ENCODE measurements at regions not wholly inside any gene's neighbourhood (a gene's known extent, or its start where the extent isn't known, plus 50 kb on each side); places are given as distances from the start of the nearest gene placed in this dataset.

- intact Hi-C loops (cut with DNase I) = loop anchor here (5.0 kb wide), 1 partner anchor 382 kb away; the partner anchor contains the start of gene IRF2BP2
- DNase-seq (ENCODE audit: low spot score) = peak; percentile 67
Measured at GRCh38 chr1:234994436-234995295, 134.0 kb downstream of the TOMM20 start.

DNA sequence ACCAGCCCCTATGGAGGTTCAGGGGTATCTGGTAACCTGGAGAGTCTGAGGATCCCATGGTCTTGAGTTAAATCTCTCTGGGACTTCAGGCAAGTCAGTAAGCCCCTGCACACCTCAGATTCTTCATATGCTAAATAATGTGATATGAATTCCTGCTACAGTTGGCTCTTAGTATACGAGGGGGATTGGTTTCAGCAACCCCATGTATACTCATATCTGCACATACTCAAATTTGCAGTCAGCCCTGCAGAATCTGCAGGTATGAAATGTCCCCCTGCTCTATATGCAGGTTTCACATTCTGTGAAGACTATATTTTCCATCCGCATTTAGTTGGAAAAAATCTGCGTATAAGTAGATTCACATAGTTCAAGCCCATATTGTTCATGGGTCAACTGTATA, 136.6 kb downstream of the TOMM20 start:
- no peak for DNase-seq (ENCODE audit: low spot score)
- intact Hi-C loops (cut with DNase I) = no loop called here

- DNase-seq (ENCODE audit: low spot score) = no peak
- intact Hi-C loops (cut with DNase I) = no loop called here
Measured at GRCh38 chr1:234990874-234991801, 137.5 kb downstream of the TOMM20 start.

GRCh38 chr1:234990328-234990675, 138.3 kb downstream of the TOMM20 start:
- intact Hi-C loops (cut with DNase I) = no loop called here
- no peak for DNase-seq (ENCODE audit: low spot score)

GRCh38 chr1:234989479-234990327, 138.9 kb downstream of the TOMM20 start:
- no peak for DNase-seq (ENCODE audit: low spot score)
- intact Hi-C loops (cut with DNase I) = no loop called here

- no peak for DNase-seq (ENCODE audit: low spot score)
- intact Hi-C loops (cut with DNase I) = no loop called here
Measured at GRCh38 chr1:234989019-234989418, 139.6 kb downstream of the TOMM20 start.

- intact Hi-C loops (cut with DNase I) = no loop called here
- no peak for DNase-seq (ENCODE audit: low spot score)
Measured at GRCh38 chr1:234988536-234988935, 140.1 kb downstream of the TOMM20 start.

DNA sequence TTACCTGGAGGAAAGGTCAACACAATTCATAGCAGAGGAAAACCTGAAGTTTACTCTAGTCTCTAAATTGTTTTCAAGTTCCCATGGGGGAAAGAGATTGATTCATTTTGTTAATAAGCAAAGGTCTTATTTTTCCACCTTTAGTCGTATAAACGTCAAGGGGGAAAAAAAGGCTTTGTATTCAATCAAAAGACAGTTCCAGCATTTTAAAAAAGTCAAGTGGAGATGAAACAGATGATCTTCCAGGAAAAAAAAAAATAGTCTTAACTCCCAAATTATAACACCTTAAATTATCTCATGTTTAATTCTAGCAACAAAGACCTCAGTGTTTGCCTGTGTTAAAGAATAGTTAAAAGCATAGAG, 140.5 kb downstream of the TOMM20 start:
- intact Hi-C loops (cut with DNase I) = no loop called here
- no peak for DNase-seq (ENCODE audit: low spot score)

DNA sequence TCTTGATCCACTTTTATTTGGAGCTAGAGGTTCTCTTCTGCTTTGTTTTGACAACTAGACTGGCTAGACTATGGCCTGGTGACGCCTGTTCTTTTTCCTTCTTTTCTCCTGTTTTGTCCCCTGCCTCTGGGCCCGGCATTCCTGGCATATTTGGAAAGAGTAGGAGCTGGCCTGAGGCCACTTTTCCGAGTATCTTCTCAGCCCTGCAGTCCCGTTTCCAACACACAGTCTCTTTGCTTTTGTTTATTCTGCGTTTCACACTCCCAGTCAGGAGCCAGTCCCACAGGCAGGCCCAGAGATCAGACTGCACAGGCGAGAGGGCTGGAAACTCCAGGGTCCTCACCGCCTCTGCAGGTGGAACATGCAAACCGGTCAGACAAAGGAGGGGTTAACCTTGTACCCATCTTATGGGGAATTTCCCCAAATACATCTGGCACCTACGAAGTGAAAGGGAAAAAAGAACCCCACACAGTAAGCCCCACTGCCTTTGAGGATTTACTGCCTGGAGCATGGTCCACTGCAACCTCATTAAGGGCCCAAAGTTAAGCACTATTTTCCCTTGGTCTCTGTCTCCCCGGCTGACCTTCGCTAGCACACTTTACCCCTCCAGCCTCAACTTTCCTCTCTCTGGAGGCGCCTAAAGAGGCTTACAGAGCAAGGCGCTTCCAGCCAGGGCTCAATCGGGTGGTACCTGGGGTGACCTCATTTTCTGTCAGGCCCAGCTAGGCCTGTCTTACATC, 141.1 kb downstream of the TOMM20 start:
- intact Hi-C loops (cut with DNase I) = no loop called here

DNA sequence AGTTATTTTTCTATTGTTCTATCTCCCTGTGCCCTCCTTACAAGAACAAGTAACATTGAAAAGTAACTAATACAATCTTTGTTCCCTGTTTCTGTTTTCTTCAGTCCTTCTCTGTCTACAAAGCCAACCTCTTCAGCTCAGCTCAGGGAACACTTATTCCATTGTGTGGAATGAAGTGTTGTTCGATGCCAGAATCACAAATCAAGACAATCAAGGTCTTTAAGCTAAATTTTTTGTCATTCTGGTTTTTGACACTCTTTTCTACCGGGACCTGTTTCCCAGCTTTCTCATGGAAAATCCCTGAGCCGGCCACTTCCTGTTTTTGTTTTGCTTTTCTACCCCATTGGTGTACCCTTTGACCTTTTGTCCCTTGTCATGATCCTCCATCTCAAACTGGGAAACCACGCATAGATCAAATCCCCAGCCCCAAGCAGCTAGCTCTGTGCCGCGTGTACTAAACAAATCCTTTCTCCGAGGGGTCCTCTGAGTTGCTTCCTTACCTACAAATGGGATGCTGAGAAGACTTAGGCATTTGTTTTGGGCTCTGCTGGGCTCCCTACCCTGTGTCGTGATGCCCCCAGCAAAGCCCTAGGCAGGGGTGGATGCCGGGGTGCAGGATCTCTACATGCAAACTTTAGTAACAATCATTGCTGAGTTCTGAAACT, 141.8 kb downstream of the TOMM20 start:
- intact Hi-C loops (cut with DNase I) = no loop called here

More for the DNA sequence above, 141.1 kb downstream of the TOMM20 start:
- no peak for DNase-seq (ENCODE audit: low spot score)

GRCh38 chr1:234985516-234986294, 142.9 kb downstream of the TOMM20 start:
- DNase-seq (ENCODE audit: low spot score) = no peak
- intact Hi-C loops (cut with DNase I) = no loop called here

More for the DNA sequence above, 141.8 kb downstream of the TOMM20 start:
- DNase-seq (ENCODE audit: low spot score) = no peak

GRCh38 chr1:234985007-234985370, 143.6 kb downstream of the TOMM20 start:
- no peak for DNase-seq (ENCODE audit: low spot score)
- intact Hi-C loops (cut with DNase I) = no loop called here

GRCh38 chr1:234983564-234984238, 144.9 kb downstream of the TOMM20 start:
- intact Hi-C loops (cut with DNase I) = loop anchor here (5.0 kb wide), 2 partner anchors 261 to 371 kb away; partner anchors contain the start of gene IRF2BP2
- DNase-seq (ENCODE audit: low spot score) = no peak

DNA sequence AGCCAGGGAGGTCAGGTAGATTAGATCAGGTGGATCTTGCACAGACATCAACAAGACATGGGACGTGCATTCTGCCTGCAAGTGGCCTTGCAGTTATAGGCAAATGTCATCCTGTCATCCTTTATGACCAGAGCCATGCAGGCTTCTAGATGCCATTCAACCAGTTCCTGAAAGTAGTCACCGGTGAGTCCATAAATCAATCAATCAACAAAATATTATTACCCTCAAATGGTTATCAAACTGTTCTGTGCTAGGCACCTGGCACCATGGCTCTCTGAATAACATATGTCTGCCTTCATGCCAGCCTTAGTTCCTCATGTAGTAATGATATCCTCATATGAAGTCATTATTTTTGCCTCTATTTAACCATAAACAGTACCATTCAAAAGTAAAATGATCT, 146.9 kb downstream of the TOMM20 start:
- intact Hi-C loops (cut with DNase I) = loop anchor here (5.0 kb wide), 2 partner anchors 259 to 369 kb away; partner anchors contain the start of gene IRF2BP2
- no peak for DNase-seq (ENCODE audit: low spot score)

DNA sequence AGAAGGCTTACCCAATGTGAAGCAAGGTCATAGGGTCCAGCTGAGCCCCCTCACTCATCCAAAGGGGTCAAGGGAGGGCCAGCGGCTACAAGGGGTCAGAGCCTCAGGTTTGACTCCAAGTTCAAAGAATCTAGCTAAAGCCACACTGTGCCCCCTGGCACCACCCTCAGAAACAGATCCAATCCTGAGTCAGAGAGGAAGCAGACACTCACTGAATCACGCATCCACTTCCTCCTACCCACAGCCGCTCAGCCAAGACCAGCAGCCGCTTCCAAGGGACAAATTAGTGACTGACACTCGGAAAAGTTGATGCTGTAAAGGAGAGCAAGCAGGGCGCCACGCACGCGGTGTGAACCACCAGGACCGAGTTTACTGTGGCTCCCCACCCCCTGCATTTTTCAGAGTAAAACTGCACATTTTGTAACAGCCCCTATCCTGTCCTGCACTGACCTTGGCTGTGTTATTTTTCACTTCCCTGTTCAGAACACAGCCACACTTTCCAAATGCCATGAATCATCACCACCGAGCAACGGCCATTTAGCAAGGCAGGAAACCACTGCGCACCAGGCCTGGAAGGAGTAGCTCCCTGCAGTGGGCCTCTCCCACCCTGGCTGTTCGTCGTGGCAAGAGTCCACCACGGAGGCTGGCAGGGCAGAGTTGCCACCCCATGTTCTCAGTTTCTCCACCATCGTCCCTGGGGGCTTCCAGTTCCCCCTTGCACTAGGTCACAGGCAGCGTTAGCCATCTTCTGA, 147.8 kb downstream of the TOMM20 start:
- intact Hi-C loops (cut with DNase I) = loop anchor here (5.0 kb wide), 2 partner anchors 259 to 369 kb away; partner anchors contain the start of gene IRF2BP2
- DNase-seq (ENCODE audit: low spot score) = peak; percentile 90

DNA sequence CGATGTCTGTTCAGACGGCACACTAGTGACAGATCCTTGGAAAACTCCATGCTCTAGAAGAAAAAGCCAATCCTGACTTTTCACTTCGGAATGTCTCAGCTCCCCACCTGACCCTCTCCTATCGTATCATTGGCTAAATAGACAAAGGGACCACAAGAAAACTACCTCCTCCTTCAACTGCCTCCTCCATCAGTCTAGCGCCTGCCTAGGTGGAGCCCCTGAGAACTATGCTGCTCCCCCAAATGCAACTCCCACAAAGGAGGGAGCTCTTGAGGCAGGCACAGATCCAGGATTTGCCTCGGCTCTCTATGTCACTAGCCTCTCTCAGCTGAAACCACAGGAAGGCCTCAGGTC, 148.4 kb downstream of the TOMM20 start:
- intact Hi-C loops (cut with DNase I) = loop anchor here (5.0 kb wide), 2 partner anchors 258 to 368 kb away; partner anchors contain the start of gene IRF2BP2
- DNase-seq (ENCODE audit: low spot score) = no peak
